HG03558 (cell line): ENCODE measurements at regions not wholly inside any gene's neighbourhood (a gene's known extent, or its start where the extent isn't known, plus 50 kb on each side); places are given as distances from the start of the nearest gene placed in this dataset.
"Not testable (repeated sequence)": the region's sequence is repeated elsewhere in the genome, so short reads cannot be mapped to it uniquely, and the experiment has no call there.

ENCODE experiments used
- ATAC-seq: cut with Tn5 transposase; IDR thresholded peaks from one replicate; pipeline ENCODE4 v1.9.1; 2021; ENCODE audit warnings: moderate number of reproducible peaks; ENCODE audit not compliant: unreplicated experiment; ENCODE audit errors: extremely low read depth

DNA sequence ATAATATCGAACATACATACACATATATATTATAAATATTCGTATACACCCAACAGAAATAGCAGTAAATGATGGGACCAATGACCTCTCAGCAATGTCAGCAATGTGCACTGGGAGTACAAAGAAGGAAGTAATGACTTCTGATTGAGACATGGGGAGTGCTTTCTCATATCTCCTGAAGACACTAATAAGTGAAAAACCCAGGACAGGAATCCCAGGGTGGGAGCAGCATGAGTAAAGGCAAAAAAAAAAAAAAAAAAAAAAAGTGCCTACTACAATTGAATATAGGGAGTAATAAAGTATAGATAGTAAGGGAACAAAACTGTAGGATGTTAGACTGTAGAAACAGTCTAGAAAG is 491.3 kb downstream of the IRS1 start:
- no peak for ATAC-seq

DNA sequence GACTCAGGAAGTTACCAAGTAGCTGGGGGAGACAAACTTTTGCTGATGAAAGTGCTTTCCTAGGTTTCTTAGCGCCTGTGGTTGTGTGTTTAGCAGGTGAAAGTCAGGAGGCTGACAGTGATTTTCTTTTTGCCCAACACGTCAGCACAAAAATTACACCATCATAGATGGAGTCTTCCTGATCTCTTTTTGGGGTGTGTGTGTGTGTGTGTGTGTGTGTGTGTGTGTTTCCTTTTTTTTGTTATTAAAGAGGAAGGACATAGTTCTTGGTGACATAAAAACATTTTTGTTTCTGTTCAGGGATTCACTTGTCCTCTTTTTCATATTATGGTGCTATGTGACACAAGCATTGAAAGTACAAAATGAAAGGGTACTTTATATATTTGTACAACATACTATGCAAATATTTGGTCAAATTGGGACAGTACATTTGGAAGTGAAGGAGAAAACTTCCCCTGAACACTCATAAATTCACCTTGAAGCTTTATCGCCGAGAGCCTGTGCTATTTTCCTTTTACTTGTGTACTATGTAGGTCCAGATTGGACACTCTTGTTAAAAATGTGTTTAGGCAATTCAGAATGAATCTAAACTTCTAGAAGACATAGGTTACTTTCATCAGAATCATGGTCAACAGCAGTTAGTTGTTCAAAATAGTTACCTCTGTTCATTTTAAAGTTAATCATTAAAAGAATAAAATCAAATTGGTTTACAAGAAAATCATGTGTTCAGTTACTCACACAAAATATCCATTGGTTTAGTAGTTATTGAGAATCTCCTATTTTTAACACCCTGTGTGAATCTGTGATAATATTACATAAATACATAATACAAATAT is 491.9 kb downstream of the IRS1 start:
- ATAC-seq: no peak

GRCh38 chr2:226306969-226307368 is 492.7 kb downstream of the IRS1 start:
- no peak for ATAC-seq

GRCh38 chr2:226304308-226304707 is 495.3 kb downstream of the IRS1 start:
- no peak for ATAC-seq

DNA sequence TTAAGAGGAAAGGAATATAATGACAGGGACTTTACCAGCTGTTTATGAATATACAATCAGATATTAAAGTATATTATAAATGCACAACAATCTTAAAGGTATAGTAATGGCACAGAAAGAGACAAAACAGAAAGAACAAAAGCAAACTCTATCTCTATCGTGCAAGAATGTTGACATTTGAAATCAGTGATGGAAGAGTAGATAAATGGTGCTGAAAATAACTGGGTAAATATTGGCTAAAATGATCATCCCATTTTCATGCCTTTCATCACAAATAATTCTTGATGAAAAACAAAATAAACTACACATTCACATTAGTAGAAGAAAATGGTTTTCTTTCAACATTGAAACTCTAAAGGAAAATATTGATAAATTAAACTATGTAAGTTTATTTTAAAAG is 495.9 kb downstream of the IRS1 start:
- no peak for ATAC-seq

GRCh38 chr2:226300196-226300886 is 499.3 kb downstream of the IRS1 start:
- no peak for ATAC-seq

DNA sequence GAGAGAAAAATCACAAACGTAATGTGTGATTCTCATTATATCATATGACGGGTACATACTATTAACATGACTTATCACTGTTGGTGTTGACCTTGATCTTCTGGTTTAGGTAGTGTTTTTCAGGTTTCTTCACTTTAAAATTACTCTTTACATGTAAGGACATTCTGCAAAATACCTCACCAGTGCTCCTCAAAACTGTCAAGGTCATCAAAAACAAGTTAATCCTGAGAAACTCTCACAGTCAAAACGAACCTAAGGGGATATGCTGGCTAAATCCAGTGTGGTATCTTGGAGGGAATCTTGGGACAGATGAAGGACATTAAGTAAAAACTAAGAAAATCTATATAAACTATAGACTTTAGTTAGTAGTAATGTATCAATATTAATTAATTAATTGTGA is 499.8 kb downstream of the IRS1 start:
- ATAC-seq: no peak

DNA sequence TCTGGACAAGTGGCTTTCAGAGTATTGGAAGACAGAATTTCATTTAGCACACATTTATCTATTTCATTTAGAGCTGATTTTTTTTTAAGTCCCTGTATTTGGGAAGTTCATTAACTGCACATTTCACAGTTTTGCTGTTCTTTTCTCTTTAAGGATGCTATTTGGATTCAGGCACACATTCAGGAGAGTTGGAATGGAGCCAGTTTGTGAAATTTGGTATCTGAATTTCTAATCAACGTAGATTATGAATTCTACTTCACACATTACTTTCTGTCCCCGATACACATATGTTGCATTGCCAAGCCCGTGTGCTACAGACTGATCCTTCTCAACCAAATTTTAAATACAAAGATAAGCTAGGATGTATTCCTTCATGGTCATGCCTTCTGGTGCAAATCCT is 503.9 kb downstream of the IRS1 start:
- ATAC-seq: no peak

GRCh38 chr2:226295123-226295522 is 504.5 kb downstream of the IRS1 start:
- ATAC-seq: no peak

DNA sequence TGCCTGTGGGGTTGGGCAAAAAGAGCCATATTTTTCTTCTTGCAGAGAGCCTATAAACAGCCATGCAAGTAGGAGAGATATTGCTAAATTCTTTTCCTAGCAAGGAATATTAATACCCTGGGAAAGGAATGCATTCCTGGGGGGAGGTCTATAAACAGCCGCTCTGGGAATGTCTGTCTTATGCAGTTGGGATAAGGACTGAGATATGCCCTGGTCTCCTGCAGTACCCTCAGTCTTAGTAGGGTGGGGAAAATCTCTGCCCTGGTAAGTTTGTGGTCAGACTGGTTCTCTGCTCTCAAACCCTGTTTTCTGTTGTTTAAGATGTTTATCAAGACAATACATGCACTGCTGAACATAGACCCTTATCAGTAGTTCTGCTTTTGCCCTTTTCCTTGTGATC is 508.3 kb downstream of the IRS1 start:
- ATAC-seq: not testable (repeated sequence)

DNA sequence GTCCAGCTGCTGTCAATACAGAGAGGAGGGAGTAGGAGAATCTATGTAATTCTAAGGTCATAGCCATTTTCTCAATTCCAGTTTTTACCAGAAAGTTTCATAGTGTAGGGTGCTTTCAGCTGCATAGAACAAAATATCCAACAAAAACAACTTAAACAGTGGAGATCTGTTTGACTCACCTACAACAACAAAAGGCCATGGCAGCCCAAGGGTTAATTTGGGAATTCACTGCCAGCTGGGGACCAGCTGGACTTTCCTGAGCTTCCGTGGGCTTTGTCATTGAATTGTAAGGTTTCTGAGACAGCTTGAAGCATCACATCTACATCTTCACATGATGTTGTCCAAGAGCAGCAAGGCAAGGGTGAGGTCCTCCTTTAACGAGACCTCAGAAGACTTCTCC is 512.7 kb downstream of the IRS1 start:
- no peak for ATAC-seq

DNA sequence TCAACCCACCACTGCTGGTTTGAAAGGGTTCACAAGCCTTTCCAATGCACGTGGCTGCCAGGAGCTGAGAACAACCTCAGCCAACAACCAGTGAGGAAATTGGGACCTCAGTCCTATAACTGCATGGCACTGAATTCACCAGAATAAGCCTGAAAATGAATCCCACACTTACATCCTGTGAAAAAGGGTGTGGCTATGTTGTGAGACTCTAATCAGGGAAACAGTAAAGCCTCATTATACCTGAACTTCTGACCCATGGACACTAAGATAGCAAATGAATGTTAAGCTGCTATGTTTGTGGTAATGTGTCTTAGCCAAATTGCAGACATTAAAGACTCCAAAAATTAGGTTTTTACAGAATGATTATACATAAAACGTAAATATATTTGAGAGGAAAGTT is 515.8 kb downstream of the IRS1 start:
- no peak for ATAC-seq

DNA sequence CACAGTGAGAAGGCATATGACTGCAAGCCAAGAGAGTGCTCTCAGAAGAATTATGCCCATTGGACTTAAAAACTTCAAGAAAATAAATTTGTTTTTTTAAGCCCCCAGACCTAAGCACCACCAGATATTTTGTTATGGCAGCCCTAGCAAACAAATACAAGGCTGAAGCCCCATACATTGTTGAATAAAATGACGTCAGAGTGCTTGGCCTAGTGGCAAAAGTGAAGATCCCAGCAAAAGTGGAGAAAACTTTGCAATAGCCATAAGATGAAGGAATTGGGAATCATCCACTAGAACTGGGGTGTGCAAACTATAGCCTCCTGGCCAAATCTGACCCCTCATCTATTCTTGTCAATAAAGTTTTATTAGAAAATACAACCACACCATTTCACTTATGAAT is 517.5 kb downstream of the IRS1 start:
- ATAC-seq: no peak

DNA sequence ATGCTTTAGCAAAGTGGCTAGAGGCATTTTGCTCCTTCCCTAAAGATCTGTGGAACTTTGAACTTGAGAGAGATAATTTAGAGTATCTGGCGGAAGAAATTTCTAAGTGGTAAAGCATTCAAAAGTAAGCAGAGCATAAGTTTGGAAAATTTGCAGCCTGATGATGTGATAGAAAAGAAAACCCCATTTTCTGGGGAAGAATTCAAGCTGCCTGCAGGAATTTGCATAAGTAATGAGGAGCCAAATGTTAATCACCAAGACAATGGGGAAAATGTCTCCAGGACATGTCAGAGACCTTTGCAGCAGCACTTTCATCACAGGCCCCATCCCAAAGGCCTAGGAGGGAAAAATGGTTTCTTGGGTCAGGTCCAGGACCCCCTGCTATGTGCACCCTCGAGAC is 519.5 kb downstream of the IRS1 start:
- ATAC-seq: not testable (repeated sequence)

- no peak for ATAC-seq
Observed at GRCh38 chr2:226275215-226275614, 524.4 kb downstream of the IRS1 start.

GRCh38 chr2:226274143-226274542 is 525.5 kb downstream of the IRS1 start:
- ATAC-seq: no peak

DNA sequence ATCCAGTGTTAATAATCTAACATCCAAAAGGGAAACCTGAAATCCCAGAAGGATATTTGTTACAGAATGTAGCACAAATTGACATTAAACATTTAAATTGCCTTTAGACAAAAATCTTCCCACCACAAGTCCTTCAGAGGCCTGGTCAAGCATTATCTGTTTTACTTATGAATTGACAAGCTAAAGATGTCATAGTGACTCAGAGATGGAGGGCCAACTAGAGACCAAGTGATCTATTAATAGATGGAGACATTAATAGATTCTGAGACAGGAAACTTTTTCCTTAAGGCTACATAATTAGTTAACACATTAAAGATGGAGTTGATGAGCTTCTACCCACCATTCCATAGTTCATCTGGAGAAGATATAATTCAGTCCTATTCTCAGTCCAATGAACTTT is 526.2 kb downstream of the IRS1 start:
- no peak for ATAC-seq

DNA sequence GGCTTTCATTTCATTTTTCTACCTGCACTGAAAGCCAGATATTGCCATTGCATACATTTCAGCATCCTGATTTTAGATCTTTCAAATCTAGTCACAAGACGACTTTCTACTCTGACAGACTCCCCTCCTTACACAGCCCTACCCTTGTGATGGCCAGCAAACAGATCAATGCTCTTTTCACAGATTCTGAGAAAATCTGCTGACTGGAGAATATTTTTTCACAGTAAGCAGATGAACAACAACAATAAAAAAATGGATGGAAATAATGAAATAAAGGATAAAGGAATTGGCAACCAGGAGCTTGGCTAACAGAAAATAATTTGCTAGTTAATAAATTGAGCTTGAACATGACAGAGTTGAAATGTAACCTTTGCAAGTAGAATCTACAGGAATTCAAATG is 527.2 kb downstream of the IRS1 start:
- ATAC-seq: no peak

- ATAC-seq: no peak
Observed at GRCh38 chr2:226270285-226271058, 529.1 kb downstream of the IRS1 start.

- no peak for ATAC-seq
Observed at GRCh38 chr2:226267516-226268289, 531.9 kb downstream of the IRS1 start.
